Astrocyte (in vitro differentiated cells and primary cell): ENCODE measurements at regions not wholly inside any gene's neighbourhood (a gene's known extent, or its start where the extent isn't known, plus 50 kb on each side); places are given as distances from the start of the nearest gene placed in this dataset.
A peak's percentile ranks its signal among the peaks of the same experiment; 100 is the strongest.

Experiments
- DNase-seq: peaks from one replicate; pipeline ENCODE4 v3.0.0-alpha.2; 2010; ENCODE audit warnings: low read depth
- FAIRE-seq: peaks from 2 replicates; lab custom pipeline; 2011; peaks lifted over from hg19 to GRCh38; lab: Jason Lieb, UNC
- H2AFZ ChIP-seq: 2 replicates; pipeline ENCODE4 v1.6.0; 2012; ENCODE audit warnings: low read depth, low read length, inconsistent platforms
- H3K27ac ChIP-seq: 2 replicates; pipeline ENCODE4 v1.5.1; 2011; ENCODE audit warnings: low read depth, low read length, inconsistent platforms
- H3K27me3 ChIP-seq: 2 replicates; pipeline ENCODE4 v1.6.0; 2011; ENCODE audit warnings: low read length, inconsistent platforms; ENCODE audit not compliant: insufficient read depth
- H3K36me3 ChIP-seq: 2 replicates; pipeline ENCODE4 v1.5.1; 2011; ENCODE audit warnings: low read length, inconsistent platforms; ENCODE audit not compliant: insufficient read depth
- H3K4me1 ChIP-seq: 2 replicates; pipeline ENCODE4 v1.5.1; 2011; ENCODE audit warnings: low read length, inconsistent platforms; ENCODE audit not compliant: insufficient read depth
- H3K4me2 ChIP-seq: 2 replicates; pipeline ENCODE4 v1.6.0; 2012; ENCODE audit warnings: low read length, inconsistent platforms
- H3K4me3 ChIP-seq: 2 replicates; pipeline ENCODE4 v1.5.1; 2011; ENCODE audit warnings: low read depth, mild to moderate bottlenecking, low read length, inconsistent platforms; ENCODE audit not compliant: insufficient read depth
- H3K79me2 ChIP-seq: 2 replicates; pipeline ENCODE4 v1.6.0; 2012; ENCODE audit warnings: mild to moderate bottlenecking, low read length, inconsistent platforms; ENCODE audit not compliant: insufficient read depth
- H3K9ac ChIP-seq: 2 replicates; pipeline ENCODE4 v1.6.0; 2012; ENCODE audit warnings: mild to moderate bottlenecking, low read length, inconsistent platforms
- H3K9me3 ChIP-seq: 2 replicates; pipeline ENCODE4 v1.5.1; 2012; ENCODE audit warnings: low read depth, mild to moderate bottlenecking, low read length, inconsistent platforms; ENCODE audit not compliant: insufficient read depth
- H4K20me1 ChIP-seq: 2 replicates; pipeline ENCODE4 v1.6.0; 2012; ENCODE audit warnings: low read length, inconsistent platforms; ENCODE audit not compliant: insufficient read depth
- H3K27ac Mint-ChIP-seq: one replicate; pipeline ENCODE4 v1.8.0; 2021; ENCODE audit warnings: mild to moderate bottlenecking, mixed read lengths; ENCODE audit not compliant: unreplicated experiment
- H3K27me3 Mint-ChIP-seq: one replicate; pipeline ENCODE4 v1.8.0; 2021; ENCODE audit warnings: low read depth, mixed read lengths; ENCODE audit not compliant: unreplicated experiment
- H3K36me3 Mint-ChIP-seq: one replicate; pipeline ENCODE4 v1.8.0; 2021; ENCODE audit warnings: low read depth, mixed read lengths; ENCODE audit not compliant: unreplicated experiment
- H3K4me1 Mint-ChIP-seq: one replicate; pipeline ENCODE4 v1.8.0; 2021; ENCODE audit warnings: low read depth, mixed read lengths; ENCODE audit not compliant: unreplicated experiment
- H3K4me3 Mint-ChIP-seq: one replicate; pipeline ENCODE4 v1.8.0; 2021; ENCODE audit warnings: mild to moderate bottlenecking, moderate library complexity, mixed read lengths; ENCODE audit not compliant: unreplicated experiment
- H3K9me3 Mint-ChIP-seq: one replicate; pipeline ENCODE4 v1.8.0; 2021; ENCODE audit warnings: mild to moderate bottlenecking, mixed read lengths; ENCODE audit not compliant: unreplicated experiment
- CTCF ChIP-seq: IDR thresholded peaks from 2 replicates; pipeline ENCODE4 v1.5.1; 2011; ENCODE audit warnings: low read depth, mild to moderate bottlenecking, inconsistent platforms, low read length, moderate library complexity; ENCODE audit not compliant: insufficient read depth
- EZH2 ChIP-seq: IDR thresholded peaks from 2 replicates; pipeline ENCODE4 v1.6.1; 2012; ENCODE audit warnings: mild to moderate bottlenecking, low read length, inconsistent platforms; ENCODE audit not compliant: insufficient read depth

- Histone ChIP-seq H2AFZ (no peak overlapping the region), H3K27ac (no peak overlapping the region), H4K20me1 (no peaks in the 10 kb centered on the region), H3K27me3 (no peaks in the 10 kb centered on the region), H3K4me1 (no peaks in the 10 kb centered on the region), H3K79me2 (no peaks in the 10 kb centered on the region), H3K4me3 (no peak overlapping the region), H3K36me3 (no peaks in the 10 kb centered on the region), H3K9ac (no peak overlapping the region), H3K9me3 (no peaks in the 10 kb centered on the region), H3K4me2 (no peak overlapping the region)
- Mint-ChIP-seq H3K4me3 (no peak overlapping the region), H3K4me1 (no peaks in the 10 kb centered on the region), H3K36me3 (no peaks in the 10 kb centered on the region), H3K27ac (no peak overlapping the region), H3K9me3 (no peaks in the 10 kb centered on the region), H3K27me3 (no peaks in the 10 kb centered on the region)
- DNase-seq (no peak), FAIRE-seq (no peak)
- TF ChIP-seq EZH2 (no peak), CTCF (no peak)
Observed at GRCh38 chr5:86671536-86671935, 53.8 kb downstream of the COX7C start.

- FAIRE-seq (no peak), DNase-seq (no peak)
- Histone ChIP-seq H2AFZ (no peak overlapping the region), H3K36me3 (no peaks in the 10 kb centered on the region), H3K27me3 (no peaks in the 10 kb centered on the region), H3K9me3 (no peaks in the 10 kb centered on the region), H4K20me1 (no peaks in the 10 kb centered on the region), H3K4me2 (no peak overlapping the region), H3K79me2 (no peaks in the 10 kb centered on the region), H3K27ac (no peak overlapping the region), H3K9ac (no peak overlapping the region), H3K4me1 (no peaks in the 10 kb centered on the region), H3K4me3 (no peak overlapping the region)
- Mint-ChIP-seq H3K27ac (no peak overlapping the region), H3K4me3 (no peak overlapping the region), H3K36me3 (no peaks in the 10 kb centered on the region), H3K4me1 (no peaks in the 10 kb centered on the region), H3K9me3 (no peaks in the 10 kb centered on the region), H3K27me3 (no peaks in the 10 kb centered on the region)
- TF ChIP-seq CTCF (no peak), EZH2 (no peak)
Observed at GRCh38 chr5:86674069-86674468, 56.3 kb downstream of the COX7C start.

DNA sequence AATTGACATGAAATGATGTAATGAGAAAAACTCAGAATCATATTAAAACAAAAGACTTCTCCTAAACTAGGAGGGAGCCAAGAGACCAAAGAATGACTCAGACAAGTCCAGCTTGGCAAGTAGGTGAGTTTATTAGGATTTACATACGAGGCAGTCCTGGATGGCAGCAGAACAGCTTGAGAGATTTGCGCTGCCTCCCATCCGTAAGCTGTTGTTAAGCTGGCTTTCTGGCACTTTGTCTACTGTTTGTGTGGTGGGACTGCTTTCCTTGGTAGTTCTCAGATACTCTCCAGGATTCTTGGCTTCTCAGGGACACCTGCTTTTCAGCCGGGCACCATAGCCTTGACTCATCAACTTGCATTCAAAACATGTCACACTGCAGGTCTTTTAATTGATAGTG is 57.6 kb downstream of the COX7C start:
- Histone ChIP-seq H3K79me2 (no peaks in the 10 kb centered on the region), H4K20me1 (no peaks in the 10 kb centered on the region), H3K27ac (no peak overlapping the region), H3K9me3 (no peaks in the 10 kb centered on the region), H3K4me2 (no peak overlapping the region), H3K27me3 (no peaks in the 10 kb centered on the region), H3K36me3 (no peaks in the 10 kb centered on the region), H2AFZ (no peak overlapping the region), H3K4me1 (peaks cover 6% of the 10 kb centered on the region), H3K9ac (no peak overlapping the region), H3K4me3 (no peak overlapping the region)
- Mint-ChIP-seq H3K27ac (no peak overlapping the region), H3K36me3 (no peaks in the 10 kb centered on the region), H3K4me1 (no peaks in the 10 kb centered on the region), H3K27me3 (no peaks in the 10 kb centered on the region), H3K4me3 (no peak overlapping the region), H3K9me3 (no peaks in the 10 kb centered on the region)
- peak; percentile 6 for DNase-seq
- no peak for FAIRE-seq
- TF ChIP-seq CTCF (no peak), EZH2 (no peak)
